Endodermal cell (in vitro differentiated cells): ENCODE measurements at regions not wholly inside any gene's neighbourhood (a gene's known extent, or its start where the extent isn't known, plus 50 kb on each side); places are given as distances from the start of the nearest gene placed in this dataset.

Source experiments
- DNase-seq: peaks from one replicate; pipeline ENCODE4 v3.0.0-alpha.2; 2017
- H3K27ac ChIP-seq: 2 replicates; pipeline ENCODE4 v1.5.1; 2013; ENCODE audit warnings: mild to moderate bottlenecking, low read depth, low read length, moderate library complexity
- H3K27me3 ChIP-seq: 2 replicates; pipeline ENCODE4 v1.6.1; 2013; ENCODE audit warnings: mild to moderate bottlenecking, low read length, moderate library complexity; ENCODE audit not compliant: insufficient read depth, control insufficient read depth, poor library complexity, severe bottlenecking
- H3K36me3 ChIP-seq: 2 replicates; pipeline ENCODE4 v1.7.0; 2013; ENCODE audit warnings: mild to moderate bottlenecking, low read length, moderate library complexity; ENCODE audit not compliant: control insufficient read depth, insufficient read depth
- H3K4me1 ChIP-seq: one replicate; pipeline ENCODE4 v1.7.0; 2013; ENCODE audit warnings: low read length; ENCODE audit not compliant: control insufficient read depth, insufficient read depth
- H3K4me3 ChIP-seq: 2 replicates; pipeline ENCODE4 v1.5.1; 2013; ENCODE audit warnings: mild to moderate bottlenecking, low read length, moderate library complexity
- H3K9ac ChIP-seq: 2 replicates; pipeline ENCODE4 v1.6.1; 2013; ENCODE audit warnings: mild to moderate bottlenecking, low read length, moderate library complexity; ENCODE audit not compliant: poor library complexity, severe bottlenecking; ENCODE audit errors: extremely low read depth
- H3K9me3 ChIP-seq: 2 replicates; pipeline ENCODE4 v1.6.1; 2013; ENCODE audit warnings: mild to moderate bottlenecking, low read length, moderate library complexity; ENCODE audit not compliant: control insufficient read depth
- H3K27ac Mint-ChIP-seq: 2 replicates; pipeline ENCODE4 v1.8.0; 2020; ENCODE audit warnings: mixed read lengths
- H3K27me3 Mint-ChIP-seq: 2 replicates; pipeline ENCODE4 v1.8.0; 2021; ENCODE audit warnings: mild to moderate bottlenecking, mixed read lengths; ENCODE audit not compliant: insufficient read depth
- H3K36me3 Mint-ChIP-seq: 2 replicates; pipeline ENCODE4 v1.8.0; 2020; ENCODE audit warnings: low read depth, mixed read lengths
- H3K4me1 Mint-ChIP-seq: 2 replicates; pipeline ENCODE4 v1.8.0; 2020; ENCODE audit warnings: mixed read lengths
- H3K4me3 Mint-ChIP-seq: 2 replicates; pipeline ENCODE4 v1.8.0; 2020; ENCODE audit warnings: mild to moderate bottlenecking, moderate library complexity, mixed read lengths
- H3K9me3 Mint-ChIP-seq: 2 replicates; pipeline ENCODE4 v1.8.0; 2020; ENCODE audit warnings: mild to moderate bottlenecking, mixed read lengths
- CTCF ChIP-seq: fragments of 200-600 bp; sonication (generic); conservative IDR thresholded peaks from 2 replicates; pipeline ENCODE4 v1.5.0; 2021; ENCODE audit warnings: antibody characterized with exemption, mild to moderate bottlenecking
- WGBS, 2 experiments: methylation state at CpG; one replicate each; pipeline versions ENCODE4 v1.1.5 to v1.1.7; 2013; ENCODE audit warnings: missing lambda C conversion rate in 2 of 2, mixed read lengths in 1 of 2; ENCODE audit not compliant: insufficient coverage in 1 of 2, insufficient read length in 1 of 2; 5-methylcytosine and 5-hydroxymethylcytosine counted together

- no peak overlapping the region for H3K4me3 ChIP-seq
- H3K36me3 ChIP-seq, result no peaks in the 10 kb centered on the region
- no peak overlapping the region for H3K4me3 Mint-ChIP-seq
- H3K9me3 ChIP-seq, result no peaks in the 10 kb centered on the region
- no peaks in the 10 kb centered on the region for H3K27me3 ChIP-seq
- no peaks in the 10 kb centered on the region for H3K4me1 ChIP-seq
- no peak for TF ChIP-seq CTCF
- no peak overlapping the region for H3K9ac ChIP-seq
- no peaks in the 10 kb centered on the region for H3K36me3 Mint-ChIP-seq
- H3K27ac ChIP-seq, result no peak overlapping the region
- no peaks in the 10 kb centered on the region for H3K9me3 Mint-ChIP-seq
- H3K27me3 Mint-ChIP-seq, result no peaks in the 10 kb centered on the region
- no peak for DNase-seq
- H3K4me1 Mint-ChIP-seq, result peaks cover 5% of the 10 kb centered on the region
- no peak overlapping the region for H3K27ac Mint-ChIP-seq
- WGBS, 2 experiments, result 100% methylated on average over 1 of the region's 1 CpG; no CpG with 5 or more reads in 1 of the 2 experiments
These were observed 103.5 kb downstream of the SNX18 start for GRCh38 chr5:54621048-54621447.

- Histone ChIP-seq H3K9me3 (no peaks in the 10 kb centered on the region), H3K36me3 (no peaks in the 10 kb centered on the region), H3K4me3 (no peak overlapping the region), H3K27ac (no peak overlapping the region), H3K27me3 (no peaks in the 10 kb centered on the region), H3K4me1 (no peaks in the 10 kb centered on the region), H3K9ac (no peak overlapping the region)
- Mint-ChIP-seq H3K36me3 (no peaks in the 10 kb centered on the region), H3K4me3 (no peak overlapping the region), H3K9me3 (no peaks in the 10 kb centered on the region), H3K4me1 (peaks cover 5% of the 10 kb centered on the region), H3K27ac (no peak overlapping the region), H3K27me3 (no peaks in the 10 kb centered on the region)
- WGBS, 2 experiments, result 93% methylated on average over 3 of the region's 3 CpGs; no CpG with 5 or more reads in 1 of the 2 experiments
- DNase-seq, result no peak
- no peak for TF ChIP-seq CTCF
These were observed 102.8 kb downstream of the SNX18 start for GRCh38 chr5:54620141-54620933.

- Mint-ChIP-seq H3K27me3 (no peaks in the 10 kb centered on the region), H3K27ac (no peak overlapping the region), H3K36me3 (no peaks in the 10 kb centered on the region), H3K4me3 (no peak overlapping the region), H3K4me1 (peaks cover 5% of the 10 kb centered on the region), H3K9me3 (no peaks in the 10 kb centered on the region)
- 67 to 71% methylated on average over 2 of the region's 2 CpGs for WGBS, 2 experiments
- Histone ChIP-seq H3K36me3 (no peaks in the 10 kb centered on the region), H3K4me3 (no peak overlapping the region), H3K9ac (no peak overlapping the region), H3K4me1 (no peaks in the 10 kb centered on the region), H3K27ac (no peak overlapping the region), H3K27me3 (no peaks in the 10 kb centered on the region), H3K9me3 (no peaks in the 10 kb centered on the region)
- TF ChIP-seq CTCF, result no peak
- no peak for DNase-seq
These were observed 102.2 kb downstream of the SNX18 start for GRCh38 chr5:54619731-54620130.
